Stimulated activated CD4-positive, alpha-beta T cell treated with anti-CD3 and anti-CD28 coated beads, Interleukin-2, amount 100 ng/mL, for 24 hours (primary cell): ENCODE measurements at regions not wholly inside any gene's neighbourhood (a gene's known extent, or its start where the extent isn't known, plus 50 kb on each side); places are given as distances from the start of the nearest gene placed in this dataset.
"Not testable (repeated sequence)": the region's sequence is repeated elsewhere in the genome, so short reads cannot be mapped to it uniquely, and the experiment has no call there.

ENCODE experiments used
- DNase-seq, 2 donors: peaks; one replicate each; pipeline ENCODE4 v3.0.0-alpha.2; 2020

DNA sequence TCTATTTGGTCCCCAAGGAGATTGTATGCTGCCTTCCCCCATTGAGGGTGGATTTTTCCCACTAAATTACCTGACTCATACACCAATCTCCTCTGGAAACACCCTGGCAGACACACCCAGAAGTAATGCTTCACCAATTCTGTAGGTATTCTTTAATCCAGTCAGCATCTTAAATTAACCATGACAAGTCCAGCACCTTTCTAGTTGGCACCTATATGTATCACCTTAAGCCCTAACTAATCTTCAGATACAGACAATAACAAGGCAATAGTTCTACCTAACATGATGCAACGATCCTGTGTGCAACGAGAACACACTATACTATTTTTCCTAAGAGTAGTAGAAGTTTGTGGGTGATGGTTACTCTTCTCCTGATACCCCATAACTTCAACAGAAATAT, 473.3 kb upstream of the NPAP1 start:
- DNase-seq: not testable (repeated sequence)

GRCh38 chr15:24211742-24212476, 463.7 kb upstream of the NPAP1 start:
- DNase-seq: not testable (repeated sequence)

DNA sequence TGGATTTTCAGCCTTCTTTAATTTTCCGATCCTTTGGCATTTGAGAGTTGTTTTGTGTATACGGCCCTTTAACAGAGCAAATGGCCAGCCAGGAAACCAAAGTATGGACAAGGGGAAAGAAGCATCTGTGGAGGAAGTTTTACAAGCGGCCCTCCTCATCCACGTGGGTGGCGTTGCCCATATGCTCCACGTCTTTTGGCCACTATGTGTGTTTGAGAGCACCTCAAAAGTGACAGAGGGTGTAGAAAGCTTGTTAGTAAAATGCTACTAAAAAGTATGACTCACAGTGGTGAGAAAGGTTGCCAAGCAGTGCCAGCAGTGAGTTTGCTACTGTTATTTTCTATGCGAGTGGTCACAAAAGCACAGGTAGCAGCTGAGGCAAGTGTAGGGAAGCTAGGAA, 451.8 kb upstream of the NPAP1 start:
- DNase-seq: no peak

GRCh38 chr15:24224161-24224560, 451.4 kb upstream of the NPAP1 start:
- DNase-seq: no peak

DNA sequence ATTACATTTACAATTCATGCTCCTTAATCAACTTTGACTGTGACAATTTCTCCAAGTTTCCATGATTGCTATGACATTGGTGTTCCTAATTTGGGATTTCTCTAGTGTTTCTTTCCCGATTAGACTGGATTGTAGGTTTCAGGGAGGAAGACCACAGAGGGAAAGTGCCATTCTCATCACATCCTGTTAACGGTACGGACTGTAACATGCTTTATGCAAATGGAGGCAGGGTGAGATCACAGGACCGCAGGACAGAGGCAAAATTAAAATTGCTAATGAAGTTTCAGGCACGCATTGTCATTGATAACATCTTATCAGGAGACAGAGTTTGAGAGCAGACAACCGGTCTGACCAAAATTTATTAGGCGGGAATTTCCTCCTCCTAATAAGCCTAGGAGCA, 446.7 kb upstream of the NPAP1 start:
- not testable (repeated sequence) for DNase-seq

DNA sequence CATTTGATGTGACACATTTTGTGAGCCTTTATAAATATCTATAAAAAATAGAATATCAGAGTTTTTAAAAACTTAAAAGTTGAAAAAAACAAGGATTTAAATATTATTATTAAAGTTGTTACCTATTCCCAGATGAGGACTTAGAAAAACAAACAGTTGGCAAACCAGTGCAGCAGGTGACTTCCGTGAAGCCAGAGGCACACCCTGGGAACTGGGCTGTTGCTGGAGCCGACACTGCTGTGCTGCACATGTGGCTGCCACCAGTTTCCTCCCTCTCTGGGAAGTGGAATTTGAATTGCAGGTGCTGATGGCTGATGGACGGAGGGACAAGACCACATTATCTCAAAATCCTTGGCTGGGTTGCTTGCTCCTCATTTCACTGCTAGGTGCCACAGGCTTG, 442.4 kb upstream of the NPAP1 start:
- DNase-seq: not testable (repeated sequence)

GRCh38 chr15:24240580-24240979, 435.0 kb upstream of the NPAP1 start:
- not testable (repeated sequence) for DNase-seq

DNA sequence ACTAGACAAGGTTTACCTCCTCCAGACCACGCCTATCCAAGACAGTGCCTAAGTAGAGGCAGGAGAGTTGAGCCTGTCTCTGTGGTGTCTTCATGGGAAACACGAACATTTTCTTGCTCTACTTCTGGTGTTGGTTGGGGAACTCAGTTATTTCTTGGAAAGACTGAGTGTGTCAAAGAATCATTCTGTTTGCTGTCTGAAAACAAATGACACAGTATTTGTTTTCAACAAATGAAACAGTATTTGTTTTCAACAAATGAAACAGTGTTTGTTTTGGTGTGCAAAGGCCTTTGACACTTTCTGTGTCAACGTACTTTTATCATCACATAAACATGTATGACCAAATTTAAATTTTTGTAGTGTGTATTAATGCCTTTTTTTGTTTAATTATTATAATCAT, 416.5 kb upstream of the NPAP1 start:
- not testable (repeated sequence) for DNase-seq

GRCh38 chr15:24260407-24260806, 415.2 kb upstream of the NPAP1 start:
- not testable (repeated sequence) for DNase-seq

DNA sequence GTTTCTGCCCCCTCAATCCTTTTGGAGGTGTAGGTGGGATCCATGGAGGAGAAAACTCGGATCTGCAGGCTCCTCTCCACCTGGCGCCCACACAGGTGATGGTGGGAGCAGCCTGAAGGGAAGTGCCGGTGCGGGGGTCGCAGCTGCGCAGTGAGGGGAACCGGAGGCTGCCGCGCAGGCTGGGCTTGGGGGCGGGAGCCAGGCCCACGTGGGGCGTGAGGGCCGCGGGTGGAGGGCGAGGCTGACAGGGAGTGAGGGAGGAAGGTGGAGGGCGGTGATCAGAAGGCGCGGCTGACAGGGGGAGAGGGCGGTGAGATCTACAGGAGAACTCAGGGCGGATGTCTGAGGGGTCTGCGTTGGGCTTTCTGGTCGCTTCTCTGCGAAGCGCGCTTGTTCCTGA, 414.7 kb upstream of the NPAP1 start:
- not testable (repeated sequence) for DNase-seq

DNA sequence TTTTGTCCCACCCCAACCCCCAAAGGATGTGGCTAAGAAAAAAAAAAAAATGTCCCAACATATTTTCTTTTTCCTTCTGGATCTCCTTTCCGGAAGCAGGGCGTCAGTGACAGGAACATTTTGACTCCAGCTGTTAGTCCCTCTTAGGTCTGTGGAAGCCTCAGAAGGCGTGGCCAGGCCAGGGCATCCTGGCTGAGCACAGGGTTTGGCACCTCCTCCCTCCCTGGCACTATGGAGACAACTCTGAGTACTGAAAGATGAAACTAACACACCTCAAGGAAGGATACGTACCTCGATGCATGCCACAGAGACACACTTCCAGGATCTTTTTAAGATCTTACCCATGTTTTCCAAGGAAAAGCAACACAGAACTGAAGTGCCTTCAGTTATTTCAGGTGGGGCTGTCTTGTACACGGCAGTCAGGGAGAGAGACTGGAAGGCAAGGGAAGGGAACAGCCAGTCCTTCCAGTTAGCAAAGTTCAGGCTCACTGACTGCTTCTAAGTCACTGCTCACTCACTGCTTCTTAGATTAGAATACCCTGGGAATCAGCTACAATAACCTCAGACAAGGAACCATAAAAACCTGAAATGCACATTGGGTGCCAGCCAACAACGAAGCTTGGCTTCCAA, 406.9 kb upstream of the NPAP1 start:
- DNase-seq: not testable (repeated sequence)

DNA sequence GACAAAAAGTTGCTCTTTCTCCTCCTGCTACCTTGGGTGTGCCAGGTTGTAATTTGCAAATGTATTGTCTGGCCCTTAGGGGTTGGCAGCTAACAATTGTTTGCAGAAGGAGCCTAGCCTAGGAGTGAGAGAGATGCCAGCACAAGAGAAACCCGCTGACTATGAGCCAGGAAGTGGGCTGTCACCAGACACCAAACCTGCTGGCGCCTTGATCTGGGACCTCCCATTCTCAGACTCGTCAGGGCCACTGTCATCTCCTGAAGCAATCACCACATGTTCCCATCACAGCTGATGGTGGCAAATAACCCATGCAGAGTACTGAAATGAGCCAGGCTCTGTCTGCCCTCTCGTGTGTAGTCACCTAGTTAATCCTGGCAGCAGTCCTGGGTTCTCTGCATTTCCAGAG, 406.4 kb upstream of the NPAP1 start:
- DNase-seq: no peak

GRCh38 chr15:24269923-24270322, 405.7 kb upstream of the NPAP1 start:
- DNase-seq: no peak

- not testable (repeated sequence) for DNase-seq
Observed at GRCh38 chr15:24271496-24272244, 403.9 kb upstream of the NPAP1 start.

DNA sequence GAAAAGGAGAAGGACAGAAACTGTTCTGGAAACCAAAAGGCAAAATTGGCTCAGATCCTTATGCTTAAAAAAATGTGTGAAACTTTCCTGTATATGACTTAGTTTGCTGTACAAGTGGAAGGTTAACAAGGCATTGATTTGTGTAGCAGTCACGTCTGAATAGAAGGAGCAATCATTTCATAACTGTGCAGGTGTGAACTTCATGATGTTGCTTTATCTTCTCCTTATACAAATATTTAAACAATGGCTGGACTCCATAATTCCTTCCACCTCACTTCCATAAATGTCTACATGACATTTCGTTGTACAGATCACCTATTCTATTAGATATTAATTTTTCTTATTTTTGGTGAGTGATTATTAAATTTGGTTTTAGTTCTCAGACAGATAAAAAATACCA, 382.7 kb upstream of the NPAP1 start:
- no peak for DNase-seq

DNA sequence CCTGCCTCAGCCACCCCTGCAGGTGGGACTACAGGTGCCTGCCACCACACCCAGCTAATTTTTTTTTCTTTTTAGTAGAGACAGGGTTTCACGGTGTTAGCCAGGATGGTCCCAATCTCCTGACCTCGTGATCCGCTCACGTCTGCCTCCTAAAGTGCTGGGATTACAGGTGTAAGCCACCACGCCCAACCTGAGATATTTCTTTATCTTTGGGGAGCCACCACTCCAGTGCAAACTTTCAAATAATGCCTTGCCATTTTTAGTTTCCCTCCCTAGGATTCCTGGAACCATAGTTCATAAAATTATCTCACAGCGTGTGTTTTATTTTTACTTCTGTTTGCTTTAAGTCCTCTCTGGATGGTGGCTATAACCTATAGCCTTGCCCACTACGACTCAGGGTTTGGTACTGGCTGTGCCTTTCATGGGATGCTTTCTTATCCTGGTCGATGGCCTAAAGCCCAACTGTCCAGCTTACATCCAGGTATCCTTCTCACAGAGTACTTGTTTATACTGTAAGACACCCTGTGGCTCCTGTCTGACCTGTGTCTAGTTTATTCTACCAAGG, 374.7 kb upstream of the NPAP1 start:
- DNase-seq: not testable (repeated sequence)

DNA sequence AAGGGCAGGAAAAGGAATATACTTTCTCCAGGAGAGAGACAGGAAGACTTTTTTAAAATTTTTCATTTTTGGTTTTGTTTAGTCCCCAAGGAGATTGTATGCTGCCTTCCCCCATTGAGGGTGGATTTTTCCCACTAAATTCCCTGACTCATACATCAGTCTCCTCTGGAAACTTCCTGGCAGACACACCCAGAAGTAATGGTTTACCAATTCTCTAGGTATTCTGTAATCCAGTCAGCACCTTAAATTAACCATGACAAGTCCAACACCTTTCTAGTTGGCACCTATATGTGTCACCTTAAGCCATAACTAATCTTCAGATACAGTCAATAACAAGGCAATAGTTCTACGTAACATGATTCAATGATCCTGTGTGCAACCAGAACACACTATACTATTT, 373.6 kb upstream of the NPAP1 start:
- DNase-seq: not testable (repeated sequence)

DNA sequence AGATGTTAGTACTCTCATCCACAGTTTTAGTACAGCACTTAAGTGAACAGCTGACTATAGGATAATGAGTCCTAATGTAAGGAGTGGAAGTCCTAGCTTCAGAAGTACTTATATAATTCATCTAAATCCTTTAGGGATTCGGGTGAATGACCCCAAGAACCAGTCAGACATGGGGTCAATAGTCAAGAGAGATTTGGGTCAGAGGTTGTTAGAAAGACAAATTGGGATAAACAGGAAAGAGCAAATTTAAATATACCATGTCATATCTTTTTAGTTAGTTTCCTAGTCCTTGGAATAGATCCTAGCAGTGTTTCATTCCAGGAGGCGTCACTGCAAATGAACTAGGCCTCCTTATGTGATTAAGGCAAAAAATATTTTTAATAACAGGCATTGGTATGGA, 370.8 kb upstream of the NPAP1 start:
- not testable (repeated sequence) for DNase-seq

DNA sequence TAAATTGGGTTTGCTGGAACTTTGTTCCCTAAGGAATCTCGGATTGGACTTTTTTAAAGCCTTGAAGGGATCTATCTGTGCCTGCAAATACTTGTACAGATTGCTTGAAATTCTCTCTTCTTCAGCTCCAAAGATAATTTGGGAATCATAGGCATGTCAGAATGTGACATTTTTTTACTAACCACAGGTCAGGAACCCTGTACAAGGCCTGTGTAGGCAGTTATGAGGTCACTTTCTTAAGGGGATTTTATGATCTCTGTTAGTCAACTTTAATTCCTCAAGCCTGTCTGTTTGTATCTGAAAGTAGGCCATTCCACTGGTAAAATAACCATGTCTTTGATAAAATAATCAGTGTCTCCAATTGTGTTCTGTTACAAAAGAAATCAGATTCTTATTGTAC, 369.9 kb upstream of the NPAP1 start:
- DNase-seq: not testable (repeated sequence)

DNA sequence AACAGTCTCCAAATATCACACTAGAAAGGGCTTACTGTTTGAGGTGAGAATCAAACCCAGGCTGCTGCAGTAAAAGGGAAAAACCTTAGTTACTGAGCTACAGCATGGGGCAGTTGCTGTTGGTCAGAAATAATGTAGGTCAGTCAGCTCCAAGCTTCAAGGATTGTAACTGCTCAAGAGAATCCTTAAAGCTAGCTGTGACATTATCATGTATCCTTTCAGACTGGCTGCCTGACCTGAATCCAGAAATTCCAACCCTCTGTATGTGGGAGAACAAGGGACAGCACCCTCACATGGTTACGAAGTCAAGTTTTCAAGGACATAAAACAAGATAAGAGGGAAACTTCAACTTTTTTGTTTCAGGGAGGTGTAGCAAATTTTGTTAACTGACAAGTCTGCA, 365.9 kb upstream of the NPAP1 start:
- not testable (repeated sequence) for DNase-seq

GRCh38 chr15:24311692-24312091, 363.9 kb upstream of the NPAP1 start:
- DNase-seq: not testable (repeated sequence)

DNA sequence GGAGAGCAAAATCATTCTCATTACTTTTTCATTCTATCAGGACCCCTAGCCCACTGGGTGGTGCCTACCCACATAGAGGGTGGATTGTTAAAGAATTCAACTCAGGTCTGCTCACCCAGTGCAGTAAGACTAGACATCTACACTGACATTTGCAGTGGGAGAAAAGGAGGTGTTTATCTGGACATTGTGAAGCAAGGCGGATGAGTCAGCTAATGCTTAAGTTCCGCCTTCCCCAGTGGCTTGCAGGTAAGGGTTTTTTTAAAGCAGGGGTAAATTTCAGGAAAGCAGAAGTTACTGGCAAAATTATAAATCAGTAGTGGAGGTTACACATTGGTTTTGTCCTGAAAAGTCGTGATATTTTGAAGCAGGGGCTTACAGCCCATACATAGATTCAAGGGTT, 359.2 kb upstream of the NPAP1 start:
- DNase-seq: not testable (repeated sequence)

- DNase-seq: no peak
Observed at GRCh38 chr15:24318981-24319380, 356.6 kb upstream of the NPAP1 start.
